Left hindlimb (tissue), 1 donor: ENCODE measurements at regions not wholly inside any gene's neighbourhood (a gene's known extent, or its start where the extent isn't known, plus 50 kb on each side); places are given as distances from the start of the nearest gene placed in this dataset.

Experiments used
- DNase-seq: peaks from one replicate; pipeline ENCODE4 v3.0.0-alpha.2; 2018

DNA sequence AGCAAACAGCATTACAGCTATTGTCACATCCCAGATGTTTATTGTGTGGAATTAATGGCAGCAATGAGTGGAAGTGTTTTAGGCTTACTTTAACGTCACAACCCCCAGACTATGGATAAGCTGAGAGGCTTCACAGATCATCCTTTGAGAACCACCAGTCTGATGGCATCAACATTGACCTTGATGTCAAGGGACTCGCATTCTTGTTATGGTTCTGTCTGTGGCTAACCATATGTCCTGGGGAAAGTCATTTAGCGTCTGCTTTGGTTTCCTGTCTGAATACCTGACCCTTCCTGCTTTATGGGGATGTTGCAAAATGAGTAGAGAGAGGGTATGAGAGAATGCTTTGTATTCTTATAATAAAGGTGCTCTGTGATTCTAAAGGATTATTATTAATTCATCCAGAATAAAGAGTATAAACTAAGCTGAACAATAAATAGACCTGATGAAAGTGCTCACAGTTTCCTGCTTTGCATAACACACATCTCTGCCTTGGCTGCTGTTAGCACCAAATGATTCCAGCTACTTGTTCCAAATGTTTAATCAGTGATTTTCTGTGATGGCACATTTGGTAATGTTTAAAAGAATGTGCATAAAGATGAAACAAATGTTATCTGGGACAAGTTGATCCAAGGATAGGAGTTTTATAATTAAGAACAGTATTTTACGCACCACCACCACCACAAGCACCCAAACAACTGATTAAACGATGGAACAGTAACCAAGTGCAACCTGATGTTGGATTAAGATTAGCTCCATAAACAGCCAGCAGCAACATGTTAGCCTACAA lies 116.9 kb upstream of the LRIG3 start:
- DNase-seq, result no peak

DNA sequence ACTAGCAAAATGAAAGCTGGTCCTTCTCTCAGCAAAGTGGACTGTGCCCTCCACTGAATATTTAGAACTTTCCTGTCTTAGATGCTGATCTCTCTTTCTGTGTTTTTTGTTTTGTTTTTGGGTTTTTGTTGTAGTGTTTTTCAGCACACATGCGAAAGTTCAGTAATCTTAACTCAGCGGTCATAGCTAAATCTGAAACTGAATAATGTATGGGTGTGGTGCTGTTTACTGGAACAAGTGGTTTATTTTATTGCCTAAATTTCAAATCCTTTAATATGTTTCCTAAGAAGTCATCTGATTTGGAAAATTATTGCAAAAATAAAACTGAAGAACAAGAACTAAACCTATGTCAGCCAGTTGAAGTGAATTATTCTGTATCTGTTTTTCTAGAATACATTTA lies 116.0 kb upstream of the LRIG3 start:
- no peak for DNase-seq

DNA sequence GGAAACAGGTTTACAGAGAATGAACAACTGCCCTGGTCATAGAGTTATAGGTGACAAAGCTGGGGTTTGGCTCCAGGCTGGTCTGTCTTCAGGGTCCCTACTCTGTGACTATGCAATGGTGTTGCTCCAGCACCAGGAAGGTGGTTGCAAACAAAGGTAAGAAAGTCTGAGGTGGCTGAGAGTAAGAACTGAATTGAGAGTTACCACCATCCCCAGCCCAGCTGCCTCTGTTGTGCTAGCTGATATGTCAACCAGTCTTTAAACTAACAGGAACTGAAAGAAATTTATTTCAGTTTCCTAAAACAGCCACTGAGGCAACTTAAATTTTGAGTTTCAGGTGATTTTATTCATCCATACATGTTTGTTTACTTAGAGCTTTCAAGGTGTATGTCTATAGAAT lies 111.0 kb upstream of the LRIG3 start:
- DNase-seq, result no peak

DNA sequence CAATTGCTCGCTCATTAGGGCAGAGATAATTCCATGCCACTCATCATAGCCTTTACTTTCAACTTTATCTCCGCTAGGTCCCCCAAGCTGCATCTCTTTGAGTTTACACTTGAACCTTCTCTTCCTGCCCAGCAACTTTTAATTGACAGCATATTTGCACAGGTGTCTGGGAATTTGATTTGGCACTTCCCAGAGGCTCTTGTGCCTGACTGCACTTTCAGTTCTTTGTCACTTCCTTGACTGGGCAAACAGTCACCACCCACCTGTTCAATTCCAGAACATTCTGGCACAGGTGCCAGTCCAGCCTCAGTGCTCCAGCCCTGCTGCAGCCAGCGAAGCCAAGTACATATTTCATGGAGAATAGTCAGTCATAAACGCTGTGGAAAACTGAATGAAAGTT lies 110.1 kb upstream of the LRIG3 start:
- DNase-seq, result no peak

DNA sequence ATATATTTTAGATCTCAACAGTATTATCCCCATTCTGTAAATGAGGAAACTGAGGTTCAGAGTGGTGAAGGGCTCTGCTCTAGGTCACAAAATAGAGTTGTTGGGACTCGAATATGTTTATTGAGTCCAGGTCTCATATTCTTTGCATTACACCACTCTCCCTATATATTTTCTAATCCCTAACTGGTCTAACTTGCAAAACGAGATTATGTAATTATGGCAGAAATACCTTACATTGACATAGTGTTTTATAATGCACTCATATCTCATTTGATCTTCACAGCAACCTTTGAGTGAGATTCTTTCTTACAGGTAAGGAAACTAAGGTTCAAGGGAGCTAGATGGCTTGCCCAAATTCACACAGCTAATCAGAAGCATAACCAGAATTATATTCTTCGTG lies 106.9 kb upstream of the LRIG3 start:
- no peak for DNase-seq

DNA sequence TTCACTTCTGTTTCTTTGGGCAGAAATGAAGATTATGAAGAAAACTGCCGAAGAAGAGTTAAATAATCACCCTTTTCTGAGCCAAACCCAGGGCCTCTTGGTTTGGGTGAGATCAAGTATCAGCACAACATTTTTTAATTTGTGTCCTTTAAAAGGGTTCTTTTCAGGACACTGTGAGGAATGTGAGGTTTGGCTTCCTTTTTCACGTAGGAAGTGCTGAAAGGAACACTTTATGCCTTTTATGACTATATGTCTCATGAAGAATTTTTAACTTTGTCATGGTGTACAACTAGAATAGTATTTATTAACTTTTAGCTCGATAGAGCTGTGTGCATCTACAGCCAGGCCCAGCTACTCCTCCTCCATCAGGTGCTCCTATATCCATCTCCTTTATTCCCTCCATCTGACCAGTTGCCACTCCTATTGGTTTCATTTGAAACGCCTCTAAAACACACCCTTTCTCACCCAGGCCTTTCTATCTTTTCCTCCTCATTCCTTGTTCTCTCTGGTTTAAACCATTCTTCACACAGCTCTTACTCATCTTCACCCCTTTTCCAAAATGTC lies 103.6 kb upstream of the LRIG3 start:
- no peak for DNase-seq

DNA sequence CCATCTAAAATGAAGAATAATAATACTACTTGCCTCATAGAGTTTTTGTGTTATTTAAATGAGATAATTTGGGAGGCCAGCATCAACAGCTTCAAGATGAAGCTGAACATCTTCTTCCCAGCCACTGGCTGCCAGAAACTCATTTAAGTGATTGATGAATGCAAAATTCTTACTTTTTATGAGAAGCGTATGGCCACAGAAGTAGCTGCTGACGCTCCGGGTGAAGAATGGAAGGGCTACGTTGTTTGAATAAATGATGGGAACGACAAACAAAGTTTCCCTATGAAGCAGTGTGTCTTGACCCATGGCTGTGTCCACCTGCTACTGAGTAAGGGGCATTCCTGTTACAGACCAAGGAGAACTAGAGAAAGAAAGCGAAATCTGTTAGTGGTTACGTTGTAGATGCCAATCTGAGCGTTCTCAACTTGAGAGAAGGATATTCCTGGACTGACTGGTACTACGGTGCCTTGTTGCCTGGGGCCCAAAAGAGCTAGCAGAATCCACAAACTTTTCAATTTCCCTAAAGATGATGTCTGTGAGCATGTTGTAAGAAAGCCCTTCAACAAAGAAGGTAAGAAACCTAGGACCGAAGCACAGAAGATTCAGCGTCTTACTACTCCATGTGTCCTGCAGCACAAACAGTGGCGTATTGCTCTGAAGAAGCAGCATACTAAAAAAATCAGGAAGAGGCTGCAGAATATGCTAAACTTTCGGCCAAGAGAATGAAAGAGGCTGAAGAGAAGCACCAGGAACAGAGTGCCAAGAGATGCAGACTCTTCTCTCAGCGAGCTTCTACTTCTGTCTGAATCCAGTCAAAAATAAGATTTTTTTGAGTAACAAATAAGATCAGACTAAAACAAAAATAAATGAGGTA lies 100.0 kb upstream of the LRIG3 start:
- DNase-seq, result no peak

DNA sequence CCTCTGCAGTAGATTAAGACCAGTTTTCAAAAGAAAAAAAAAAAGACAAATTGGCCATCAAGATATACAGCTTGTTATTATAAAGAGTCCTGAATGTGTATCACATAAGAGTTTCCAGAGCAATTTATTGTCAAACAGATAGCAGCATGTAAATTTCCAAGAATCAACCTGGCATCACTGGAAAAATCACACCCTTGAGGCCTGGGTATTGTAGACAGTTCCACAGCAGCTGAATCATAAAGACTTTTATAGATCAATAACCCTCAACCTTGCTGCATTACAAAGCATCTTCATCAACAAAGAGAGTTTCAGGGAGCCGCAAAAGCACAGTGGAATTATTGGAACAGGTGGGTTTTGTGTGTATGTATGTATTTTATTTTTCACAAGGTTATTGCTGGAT lies 94.6 kb upstream of the LRIG3 start:
- DNase-seq, result no peak

DNA sequence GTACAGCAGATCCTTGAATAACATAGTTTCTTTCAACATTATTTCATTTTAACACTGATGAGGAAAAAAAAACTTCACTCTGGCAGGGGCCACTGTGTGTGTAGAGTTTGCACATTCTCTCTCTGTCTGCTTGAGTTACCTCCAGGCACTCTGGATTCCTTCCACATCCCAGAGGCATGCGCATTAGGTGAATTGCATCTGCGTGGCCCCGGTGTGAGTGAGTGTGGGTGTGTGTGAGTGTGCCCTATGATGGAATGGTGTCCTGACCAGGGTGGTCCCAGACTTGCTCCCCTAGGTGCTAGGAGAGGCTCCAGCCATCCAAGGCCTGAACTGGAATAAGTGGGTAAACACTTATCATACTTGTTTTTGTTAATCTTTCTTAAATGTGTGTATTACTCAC lies 90.6 kb upstream of the LRIG3 start:
- DNase-seq, result no peak

DNA sequence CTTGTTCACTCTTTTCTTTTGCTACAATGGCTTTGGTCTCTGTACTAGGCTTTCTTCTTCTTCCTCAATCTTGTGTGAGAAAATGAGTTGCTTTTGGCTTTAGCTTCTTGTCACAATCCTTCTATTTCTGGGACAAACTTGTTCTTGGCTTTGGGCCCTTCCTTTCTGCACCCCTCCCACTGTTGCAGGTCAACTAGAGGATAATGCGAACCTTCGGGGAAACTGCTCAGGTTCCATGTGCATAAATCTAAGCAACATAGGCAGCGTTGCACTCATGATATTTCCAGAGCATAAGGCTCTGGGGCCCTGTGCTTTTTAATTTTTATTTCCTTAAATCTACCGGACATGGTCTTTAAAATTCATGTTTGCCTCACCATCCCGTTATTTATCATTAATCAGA lies 89.8 kb upstream of the LRIG3 start:
- DNase-seq, result peak; percentile 36

DNA sequence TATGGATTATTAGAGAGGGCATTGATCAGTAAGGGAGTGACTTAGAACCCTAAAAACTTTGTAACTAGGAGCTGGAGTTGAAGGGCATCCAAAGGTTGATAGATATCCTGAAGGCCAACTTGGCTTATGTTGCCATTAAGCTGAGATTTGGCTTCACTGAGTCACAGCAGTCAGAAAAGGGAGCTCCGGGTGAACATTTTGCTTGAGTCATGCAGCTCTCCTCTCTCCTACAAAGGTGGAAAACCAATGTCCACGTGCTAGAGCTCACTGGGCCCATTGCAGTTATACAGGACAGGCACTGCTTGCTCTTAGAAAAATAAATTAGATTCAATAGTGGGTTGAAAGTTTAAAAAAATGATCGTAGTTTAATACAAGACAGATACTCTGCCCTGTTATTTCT lies 87.3 kb upstream of the LRIG3 start:
- DNase-seq, result no peak

DNA sequence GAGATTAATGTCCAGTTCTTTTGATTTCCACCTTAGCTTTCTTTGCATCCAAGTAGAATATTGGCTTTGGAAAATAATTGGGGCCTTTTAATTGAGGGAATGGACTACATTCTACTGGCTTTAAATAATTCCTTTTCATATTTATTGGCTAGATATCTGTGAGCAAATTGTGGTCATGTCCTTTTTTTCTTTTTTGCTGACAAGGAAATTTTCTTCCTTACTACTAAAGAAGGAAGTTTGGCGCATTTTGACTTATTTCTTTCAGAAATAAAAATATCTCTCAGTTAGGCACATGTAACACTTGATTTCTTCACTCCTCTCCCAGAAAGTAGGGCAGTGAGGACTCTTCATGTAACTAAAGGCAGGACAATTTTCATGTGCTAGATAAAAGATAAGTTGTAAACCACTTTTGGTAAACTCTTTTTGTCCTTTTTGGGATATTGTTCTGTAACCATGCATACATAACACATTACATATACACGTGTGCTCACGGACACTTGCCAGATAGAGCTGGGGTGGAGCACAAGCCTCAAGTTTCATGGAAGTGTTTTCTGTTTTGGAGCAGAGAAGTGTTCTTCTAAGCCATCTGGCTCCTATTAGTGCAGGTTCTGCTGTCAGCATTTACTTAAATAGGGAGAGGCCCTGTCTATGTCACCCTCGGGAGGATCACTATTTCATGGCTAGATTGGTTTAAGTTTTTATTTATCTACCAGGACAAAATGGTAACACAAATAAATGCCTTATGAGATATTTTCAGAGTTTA lies 85.1 kb upstream of the LRIG3 start:
- peak; percentile 79 for DNase-seq

DNA sequence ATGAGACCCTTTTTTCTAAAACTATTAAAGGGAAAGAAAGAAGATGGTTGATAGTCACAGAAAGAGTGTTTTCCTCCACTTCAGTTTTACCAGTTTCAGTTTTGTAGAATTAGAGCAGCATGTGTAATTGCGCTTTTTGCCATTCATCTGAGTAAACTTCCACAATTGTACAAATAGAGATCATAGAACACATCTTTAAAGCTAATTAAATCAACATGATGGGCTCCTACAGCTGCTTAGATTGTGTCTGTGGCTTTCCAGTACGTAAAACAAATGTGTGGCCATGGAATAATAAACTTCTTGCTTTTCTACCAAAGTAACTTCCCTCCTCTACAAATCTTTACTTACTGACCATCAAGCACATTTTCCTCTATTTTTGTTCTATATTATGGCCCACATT lies 84.2 kb upstream of the LRIG3 start:
- DNase-seq, result no peak

DNA sequence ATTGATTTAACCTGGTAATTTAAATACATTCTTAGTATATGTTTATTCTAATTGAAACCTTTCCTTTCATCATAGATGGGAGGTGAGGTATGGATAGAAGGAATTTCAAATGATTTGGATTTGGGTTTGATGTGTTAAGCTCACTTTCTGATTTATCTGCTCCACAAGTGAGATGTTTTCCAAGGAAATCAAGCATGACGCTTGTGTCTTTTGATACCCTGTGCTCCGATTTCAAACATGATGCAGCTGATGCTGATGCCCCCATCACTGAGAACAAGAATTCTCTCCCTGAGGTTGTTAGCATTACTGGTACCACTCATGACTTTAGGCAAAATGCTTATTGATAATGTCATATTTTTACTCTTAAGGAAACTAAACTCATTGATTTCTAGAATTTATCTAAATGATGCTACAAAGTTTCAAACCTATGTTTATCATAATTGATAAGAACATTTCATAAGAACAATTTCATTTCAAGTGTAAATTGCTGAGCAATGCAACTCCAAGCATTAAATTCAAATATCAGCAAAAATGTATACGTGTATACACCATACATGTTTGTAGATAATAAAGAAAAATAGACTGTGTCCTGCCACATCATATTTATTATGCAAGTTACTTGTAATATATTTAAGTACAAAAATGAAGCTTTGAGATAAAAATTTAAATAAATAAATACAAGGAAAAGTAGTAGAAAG lies 75.5 kb upstream of the LRIG3 start:
- DNase-seq, result no peak

DNA sequence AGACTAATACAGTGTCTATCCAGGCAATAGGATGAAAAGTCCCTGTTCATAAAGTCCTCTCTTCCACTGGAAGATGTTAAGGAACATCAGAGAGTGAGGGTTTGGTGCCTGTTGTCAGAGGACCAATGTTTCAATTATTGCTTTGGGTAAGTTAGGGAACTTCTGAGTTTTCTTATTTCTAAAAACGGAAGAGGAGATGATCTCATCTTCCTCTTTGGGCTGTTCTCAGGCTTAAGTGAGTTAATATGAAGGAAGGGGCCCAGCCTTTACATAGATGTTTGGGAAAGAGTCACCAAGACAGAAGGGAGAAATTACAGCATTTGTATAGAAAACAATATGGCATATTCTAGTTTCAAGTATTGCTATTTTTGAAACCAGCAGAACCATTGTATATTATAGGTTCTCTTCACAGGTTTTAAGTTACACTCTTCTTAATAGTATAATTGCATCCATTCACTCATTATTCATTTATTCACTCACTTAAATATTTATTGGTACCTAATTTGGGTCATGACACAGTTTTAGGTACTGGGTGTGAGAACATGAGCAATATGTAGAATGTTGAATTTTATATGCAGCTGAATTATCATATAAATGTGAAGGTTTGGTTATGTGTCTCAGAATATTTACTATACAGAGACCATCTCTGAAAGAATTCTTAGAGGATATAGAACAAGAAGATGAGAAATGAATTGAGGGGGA lies 68.5 kb upstream of the LRIG3 start:
- DNase-seq, result no peak

DNA sequence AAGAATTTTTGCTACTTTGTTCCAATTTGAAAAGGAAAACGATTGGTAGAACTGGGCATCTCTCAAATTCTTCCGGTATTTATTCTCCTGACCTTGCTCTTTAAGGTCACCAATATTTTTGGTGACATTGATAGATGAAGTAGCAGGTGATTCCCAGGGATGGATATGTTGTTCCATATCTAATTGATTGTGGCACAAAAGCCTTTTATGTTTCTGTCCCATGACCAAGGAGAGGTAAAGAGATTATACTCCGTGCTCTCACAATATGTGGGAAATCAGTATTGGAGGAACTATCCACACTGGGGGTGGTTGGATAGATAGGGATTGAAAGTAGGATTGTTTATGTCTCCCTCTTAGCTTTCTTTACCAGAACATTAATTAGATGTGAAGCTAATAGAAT lies 61.7 kb upstream of the LRIG3 start:
- no peak for DNase-seq

DNA sequence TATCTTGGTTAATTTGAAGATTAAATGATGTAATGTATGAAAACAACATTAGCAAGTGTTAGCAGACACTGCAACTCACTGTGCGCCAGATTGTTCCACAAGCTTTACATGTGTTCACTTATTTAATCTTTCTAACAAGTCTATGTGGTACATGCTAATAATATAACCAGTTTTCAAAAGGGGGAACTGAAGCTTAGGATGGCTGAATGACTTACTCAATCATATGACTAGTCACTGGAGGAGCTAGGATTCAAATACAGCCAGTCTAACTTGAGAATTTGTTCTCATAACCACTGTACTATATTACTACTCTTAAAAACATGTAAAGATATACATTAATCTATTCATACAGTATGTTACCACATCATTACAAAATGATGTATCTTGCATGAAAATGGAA lies 60.5 kb upstream of the LRIG3 start:
- DNase-seq, result no peak

DNA sequence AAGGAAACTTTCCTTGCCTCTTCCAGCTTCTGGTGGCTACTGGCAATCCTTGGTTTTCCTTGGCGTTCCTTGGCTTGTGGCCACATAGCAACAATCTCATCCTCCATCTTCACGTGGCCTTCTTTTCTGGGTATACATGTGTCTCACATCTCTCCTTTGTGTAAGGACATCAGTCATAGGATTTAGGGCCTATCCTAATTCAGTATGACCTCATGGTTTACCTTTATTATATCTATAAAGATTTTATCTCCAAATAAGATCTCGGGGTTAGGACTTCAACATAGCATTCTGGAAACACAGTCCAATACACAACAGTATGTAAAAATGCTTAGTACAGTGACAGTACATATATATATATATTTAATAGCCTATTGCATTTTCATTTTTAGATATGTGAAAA lies 58.4 kb upstream of the LRIG3 start:
- no peak for DNase-seq

DNA sequence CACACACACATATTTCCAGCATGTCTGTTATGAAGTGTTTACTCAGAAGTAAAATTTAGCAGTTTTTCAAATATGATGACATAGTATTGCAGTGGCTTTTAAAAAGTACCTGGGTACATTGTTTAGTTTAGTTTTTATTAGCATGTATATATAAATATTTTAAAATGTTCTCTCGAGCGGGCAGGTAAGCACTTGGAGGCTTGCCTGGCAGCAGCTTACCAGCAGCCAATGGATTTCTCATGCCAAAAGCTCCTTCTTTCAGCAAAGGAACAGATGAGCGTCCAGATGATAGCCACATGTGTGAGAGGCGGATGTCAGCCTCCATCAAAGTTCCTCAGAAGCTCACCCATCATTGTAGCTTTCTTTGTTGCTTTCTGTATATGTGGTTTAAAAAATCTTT lies 57.2 kb upstream of the LRIG3 start:
- no peak for DNase-seq

DNA sequence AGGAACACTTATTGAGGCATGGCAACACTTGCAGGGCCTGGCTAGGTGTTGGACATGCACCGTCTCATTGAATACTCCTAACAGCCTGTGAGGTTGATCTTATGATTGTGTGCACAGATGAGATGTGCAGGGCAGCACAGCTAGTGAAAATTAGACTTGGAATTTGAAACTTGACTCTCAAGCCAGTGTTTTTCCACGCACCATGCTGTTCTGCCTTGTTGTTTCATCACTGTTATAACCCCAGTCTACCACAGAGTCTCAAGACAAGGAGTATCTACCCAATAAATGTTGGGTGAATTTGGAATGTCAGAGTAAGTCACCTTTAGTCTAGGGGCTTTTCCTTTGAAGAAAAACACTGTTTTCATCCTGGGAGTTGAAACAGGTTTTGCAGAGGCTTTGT lies 55.8 kb upstream of the LRIG3 start:
- no peak for DNase-seq
